Neural crest cell (in vitro differentiated cells): ENCODE measurements at regions not wholly inside any gene's neighbourhood (a gene's known extent, or its start where the extent isn't known, plus 50 kb on each side); places are given as distances from the start of the nearest gene placed in this dataset.
A peak's percentile ranks its signal among the peaks of the same experiment; 100 is the strongest.

ENCODE experiments used
- DNase-seq: peaks from one replicate; pipeline ENCODE4 v3.0.0; 2021; ENCODE audit warnings: low read depth, mixed read lengths, low spot score
- H3K27ac Mint-ChIP-seq: one replicate; pipeline ENCODE4 v1.8.0; 2021; ENCODE audit warnings: mild to moderate bottlenecking, mixed read lengths; ENCODE audit not compliant: unreplicated experiment
- H3K27me3 Mint-ChIP-seq: 2 replicates; pipeline ENCODE4 v1.8.0; 2021; ENCODE audit warnings: low read depth, mild to moderate bottlenecking, mixed read lengths
- H3K36me3 Mint-ChIP-seq: 2 replicates; pipeline ENCODE4 v1.8.0; 2021; ENCODE audit warnings: low read depth, mild to moderate bottlenecking, mixed read lengths
- H3K4me1 Mint-ChIP-seq: 2 replicates; pipeline ENCODE4 v1.8.0; 2021; ENCODE audit warnings: mixed read lengths
- H3K4me3 Mint-ChIP-seq: one replicate; pipeline ENCODE4 v1.8.0; 2021; ENCODE audit warnings: mild to moderate bottlenecking, mixed read lengths
- H3K9me3 Mint-ChIP-seq: 2 replicates; pipeline ENCODE4 v1.8.0; 2021; ENCODE audit warnings: mixed read lengths
- CTCF ChIP-seq: fragments of 200-600 bp; sonication (generic); conservative IDR thresholded peaks from 2 replicates; pipeline ENCODE4 v1.5.0; 2021; ENCODE audit warnings: antibody characterized with exemption, mild to moderate bottlenecking

- no peak for TF ChIP-seq CTCF
- H3K27ac Mint-ChIP-seq: peak overlapping the region; percentile 93
Observed at GRCh38 chr5:56480705-56481427, 247.7 kb upstream of the ANKRD55 start.

GRCh38 chr5:56480078-56480704 is 247.1 kb upstream of the ANKRD55 start:
- DNase-seq: peak; percentile 12
- Mint-ChIP-seq H3K4me1 (peaks cover 49% of the 10 kb centered on the region), H3K27me3 (no peaks in the 10 kb centered on the region), H3K4me3 (peak overlapping the region; percentile 88), H3K9me3 (no peaks in the 10 kb centered on the region), H3K27ac (peak overlapping the region; percentile 76), H3K36me3 (no peaks in the 10 kb centered on the region)
- no peak for TF ChIP-seq CTCF

More at GRCh38 chr5:56480705-56481427, 247.7 kb upstream of the ANKRD55 start:
- peak; percentile 57 for DNase-seq
- no peaks in the 10 kb centered on the region for H3K36me3 Mint-ChIP-seq
- no peaks in the 10 kb centered on the region for H3K27me3 Mint-ChIP-seq
- peak overlapping the region; percentile 89 for H3K4me3 Mint-ChIP-seq
- H3K9me3 Mint-ChIP-seq: no peaks in the 10 kb centered on the region
- H3K4me1 Mint-ChIP-seq: peaks cover 51% of the 10 kb centered on the region

- Mint-ChIP-seq H3K9me3 (no peaks in the 10 kb centered on the region), H3K27ac (peak overlapping the region; percentile 76), H3K4me1 (peaks cover 49% of the 10 kb centered on the region), H3K36me3 (no peaks in the 10 kb centered on the region), H3K27me3 (no peaks in the 10 kb centered on the region), H3K4me3 (peak overlapping the region; percentile 88)
- DNase-seq: no peak
- TF ChIP-seq CTCF: no peak
Observed at GRCh38 chr5:56479696-56480077, 246.6 kb upstream of the ANKRD55 start.

- Mint-ChIP-seq H3K27ac (no peak overlapping the region), H3K4me3 (no peak overlapping the region), H3K27me3 (no peaks in the 10 kb centered on the region), H3K4me1 (peaks cover 47% of the 10 kb centered on the region), H3K9me3 (no peaks in the 10 kb centered on the region), H3K36me3 (no peaks in the 10 kb centered on the region)
- no peak for TF ChIP-seq CTCF
- no peak for DNase-seq
Observed at GRCh38 chr5:56479126-56479525, 246.0 kb upstream of the ANKRD55 start.

GRCh38 chr5:56478062-56478461 is 244.9 kb upstream of the ANKRD55 start:
- Mint-ChIP-seq H3K36me3 (no peaks in the 10 kb centered on the region), H3K27me3 (no peaks in the 10 kb centered on the region), H3K4me3 (no peak overlapping the region), H3K27ac (no peak overlapping the region), H3K4me1 (peaks cover 44% of the 10 kb centered on the region), H3K9me3 (no peaks in the 10 kb centered on the region)
- TF ChIP-seq CTCF: no peak
- DNase-seq: no peak
